Fibroblast of lung (primary cell): ENCODE measurements at regions not wholly inside any gene's neighbourhood (a gene's known extent, or its start where the extent isn't known, plus 50 kb on each side); places are given as distances from the start of the nearest gene placed in this dataset.

Source experiments
- EZH2 ChIP-seq: IDR thresholded peaks from 2 replicates; pipeline ENCODE4 v1.5.1; 2012; ENCODE audit warnings: low read length, control low read depth, mild to moderate bottlenecking; ENCODE audit errors: missing control alignments
- TF ChIP-seq, protein P1 (sequence below), 2 donors: IDR thresholded peaks in 1 of 2; conservative IDR thresholded peaks in 1 of 2; 1 replicate in 1 of 2; 2 replicates in 1 of 2; pipeline ENCODE4 v1.5.1; 2011 to 2012; ENCODE audit warnings: low read length in 2 of 2, control low read depth in 1 of 2, inconsistent platforms in 1 of 2, low read depth in 1 of 2, mild to moderate bottlenecking in 1 of 2

- TF ChIP-seq, protein P1, sequence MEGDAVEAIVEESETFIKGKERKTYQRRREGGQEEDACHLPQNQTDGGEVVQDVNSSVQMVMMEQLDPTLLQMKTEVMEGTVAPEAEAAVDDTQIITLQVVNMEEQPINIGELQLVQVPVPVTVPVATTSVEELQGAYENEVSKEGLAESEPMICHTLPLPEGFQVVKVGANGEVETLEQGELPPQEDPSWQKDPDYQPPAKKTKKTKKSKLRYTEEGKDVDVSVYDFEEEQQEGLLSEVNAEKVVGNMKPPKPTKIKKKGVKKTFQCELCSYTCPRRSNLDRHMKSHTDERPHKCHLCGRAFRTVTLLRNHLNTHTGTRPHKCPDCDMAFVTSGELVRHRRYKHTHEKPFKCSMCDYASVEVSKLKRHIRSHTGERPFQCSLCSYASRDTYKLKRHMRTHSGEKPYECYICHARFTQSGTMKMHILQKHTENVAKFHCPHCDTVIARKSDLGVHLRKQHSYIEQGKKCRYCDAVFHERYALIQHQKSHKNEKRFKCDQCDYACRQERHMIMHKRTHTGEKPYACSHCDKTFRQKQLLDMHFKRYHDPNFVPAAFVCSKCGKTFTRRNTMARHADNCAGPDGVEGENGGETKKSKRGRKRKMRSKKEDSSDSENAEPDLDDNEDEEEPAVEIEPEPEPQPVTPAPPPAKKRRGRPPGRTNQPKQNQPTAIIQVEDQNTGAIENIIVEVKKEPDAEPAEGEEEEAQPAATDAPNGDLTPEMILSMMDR (conservative IDR thresholded peaks at IDR 0.05 in 1 of 2, IDR thresholded peaks at IDR 0.05 in 1 of 2; ENCODE audit: low read depth in 1 of 2, low read length in 2 of 2): no peak
- no peak for TF ChIP-seq EZH2
Observed at GRCh38 chr15:47503876-47504275, 213.4 kb upstream of the SEMA6D start.
